OCI-LY3 (cell line): ENCODE measurements at regions not wholly inside any gene's neighbourhood (a gene's known extent, or its start where the extent isn't known, plus 50 kb on each side); places are given as distances from the start of the nearest gene placed in this dataset.

ENCODE experiments used
- CTCF ChIP-seq: fragments of 200-600, 300-600 bp; sonication (generic); IDR thresholded peaks from 2 replicates; pipeline ENCODE4 v1.5.1; 2014; ENCODE audit warnings: antibody characterized with exemption, low read length, low read depth
- EZH2phosphoT487 ChIP-seq: fragments of 200-600 bp; shearing (Covaris generic); IDR thresholded peaks from 2 replicates; pipeline ENCODE4 v1.6.1; 2018; ENCODE audit warnings: antibody characterized with exemption, mixed run types, low read depth

GRCh38 chr5:73238873-73239272 lies 65.9 kb downstream of the TMEM174 start:
- no peak for TF ChIP-seq CTCF
- TF ChIP-seq EZH2phosphoT487: no peak
